OCI-LY7 (cell line): ENCODE measurements at regions not wholly inside any gene's neighbourhood (a gene's known extent, or its start where the extent isn't known, plus 50 kb on each side); places are given as distances from the start of the nearest gene placed in this dataset.

Experiments
- BruUV-seq: library from RNA; stranded (reverse); fragments of 400-500 nt; replicated peaks from 2 replicates; lab custom pipeline; 2021; lab: Mats Ljungman, UMichigan
- CTCF ChIA-PET: fragments of 300-600 bp; sonication (Branson Sonifier 250); formaldehyde crosslinking; loops from one replicate; lab custom pipeline; 2022; ENCODE audit warnings: antibody characterized with exemption; ENCODE audit not compliant: unreplicated experiment; lab: Charles Lee
- POLR2A ChIA-PET: fragments of 300-600 bp; sonication (Branson Sonifier 250); formaldehyde crosslinking; loops from one replicate; lab custom pipeline; 2022; ENCODE audit warnings: antibody characterized with exemption; lab: Charles Lee
- DNase-seq: peaks from one replicate; pipeline ENCODE4 v3.0.0-alpha.2; 2015; ENCODE audit warnings: low spot score
- H2AFZ ChIP-seq: fragments of 200-600 bp; sonication (generic), shearing (Covaris generic); 2 replicates; pipeline ENCODE4 v1.6.1; 2014; ENCODE audit warnings: mild to moderate bottlenecking, antibody characterized with exemption, low read length, moderate library complexity
- H3K27ac ChIP-seq: fragments of 200-600 bp; sonication (generic); 2 replicates; pipeline ENCODE4 v1.5.1; 2014; ENCODE audit warnings: mixed run types, low read depth, mild to moderate bottlenecking, moderate library complexity, low read length, inconsistent platforms; ENCODE audit not compliant: poor library complexity, severe bottlenecking
- H3K36me3 ChIP-seq: fragments of 200-600 bp; sonication (generic); 2 replicates; pipeline ENCODE4 v1.6.1; 2014; ENCODE audit warnings: mild to moderate bottlenecking, antibody characterized with exemption, low read length, moderate library complexity, mixed read lengths; ENCODE audit not compliant: insufficient read depth
- H3K4me1 ChIP-seq: fragments of 200-600 bp; sonication (generic); 2 replicates; pipeline ENCODE4 v1.5.1; 2014; ENCODE audit warnings: mild to moderate bottlenecking, low read length; ENCODE audit not compliant: insufficient read depth, poor library complexity, severe bottlenecking
- H3K4me2 ChIP-seq: fragments of 200-600 bp; sonication (generic); 2 replicates; pipeline ENCODE4 v1.6.1; 2014; ENCODE audit warnings: mild to moderate bottlenecking, low read length
- H3K4me3 ChIP-seq: fragments of 200-600 bp; sonication (generic); 2 replicates; pipeline ENCODE4 v1.5.1; 2014; ENCODE audit warnings: mild to moderate bottlenecking, low read depth, low read length; ENCODE audit not compliant: poor library complexity, severe bottlenecking
- H3K79me2 ChIP-seq: fragments of 200-600 bp; sonication (generic); 2 replicates; pipeline ENCODE4 v1.6.1; 2016; ENCODE audit warnings: low read depth, mild to moderate bottlenecking, low read length, moderate library complexity, mixed read lengths; ENCODE audit not compliant: insufficient read depth
- H3K9me2 ChIP-seq: fragments of 200-600 bp; sonication (generic); 2 replicates; pipeline ENCODE4 v1.6.1; 2016; ENCODE audit warnings: mild to moderate bottlenecking, low read length, mixed read lengths; ENCODE audit not compliant: insufficient read depth
- H3K9me3 ChIP-seq: fragments of 200-600 bp; sonication (generic); 2 replicates; pipeline ENCODE4 v1.6.1; 2014; ENCODE audit warnings: mild to moderate bottlenecking, mixed run types, low read length, mixed read lengths
- H4K20me1 ChIP-seq: fragments of 200-600 bp; sonication (generic); 2 replicates; pipeline ENCODE4 v1.6.1; 2014; ENCODE audit warnings: mild to moderate bottlenecking, antibody characterized with exemption, low read length, moderate library complexity, mixed read lengths; ENCODE audit not compliant: insufficient read depth
- CTCF ChIP-seq: fragments of 200-600 bp; sonication (generic); conservative IDR thresholded peaks from 2 replicates; pipeline ENCODE4 v1.5.1; 2014; ENCODE audit warnings: mild to moderate bottlenecking, antibody characterized with exemption, low read length, moderate library complexity, mixed read lengths
- EZH2phosphoT487 ChIP-seq: fragments of 200-600 bp; sonication (generic); IDR thresholded peaks from 2 replicates; pipeline ENCODE4 v1.6.1; 2018; ENCODE audit warnings: low read depth, borderline replicate concordance, mild to moderate bottlenecking, mixed run types, antibody characterized with exemption, low read length, moderate library complexity, mixed read lengths
- intact Hi-C: fragments of 100-400 bp; cut with micrococcal nuclease; formaldehyde crosslinking; loops from one replicate; pipeline ENCODE4 v1.10.0; 2022; ENCODE audit not compliant: unreplicated experiment

- peaks cover 52% of the 10 kb centered on the region for H3K4me1 ChIP-seq
- intact Hi-C loops: loop anchor here (1.0 kb wide), 1 partner anchor 59 kb away; no protein-coding TSS in a partner anchor
- no TSS peak for BruUV-seq
These were observed 1567.9 kb upstream of the TENM3 start for GRCh38 chr4:180675359-180675650.

GRCh38 chr4:180680305-180680704, 1562.9 kb upstream of the TENM3 start:
- DNase-seq: no peak
- TF ChIP-seq CTCF: no peak
- TF ChIP-seq EZH2phosphoT487: no peak
- Histone ChIP-seq H4K20me1 (no peaks in the 10 kb centered on the region), H3K27ac (no peak overlapping the region), H3K36me3 (peaks cover 16% of the 10 kb centered on the region), H3K4me1 (peaks cover 19% of the 10 kb centered on the region), H3K4me2 (no peak overlapping the region), H3K9me2 (no peaks in the 10 kb centered on the region), H3K4me3 (no peak overlapping the region), H3K9me3 (no peaks in the 10 kb centered on the region; the same call in 1 of the 2 replicates), H2AFZ (no peak overlapping the region), H3K79me2 (no peaks in the 10 kb centered on the region)
- ChIA-PET CTCF (interaction anchor here (0.7 kb wide), 1 partner anchor 14 kb away, joined by 3 read pairs; no protein-coding TSS in a partner anchor), POLR2A (interaction anchor here (0.7 to 1.4 kb wide), 3 partner anchors 50 to 157 kb away, joined by 3 to 6 read pairs (median 4); no protein-coding TSS in a partner anchor)
- no TSS peak for BruUV-seq
- intact Hi-C loops: no loop called here

More at GRCh38 chr4:180675359-180675650, 1567.9 kb upstream of the TENM3 start:
- H3K36me3 ChIP-seq: peaks cover 29% of the 10 kb centered on the region
- TF ChIP-seq CTCF (no peak), EZH2phosphoT487 (no peak)
- no peaks in the 10 kb centered on the region for H4K20me1 ChIP-seq
- peak overlapping the region; percentile 99 for H3K27ac ChIP-seq
- H3K9me2 ChIP-seq: no peaks in the 10 kb centered on the region
- H2AFZ ChIP-seq: peak overlapping the region; percentile 71; the same call in 1 of the 2 replicates
- H3K4me2 ChIP-seq: peak overlapping the region; percentile 64
- ChIA-PET CTCF (no interaction called here), POLR2A (interaction anchor here (0.6 to 3.2 kb wide), 5 partner anchors 8 to 139 kb away, joined by 3 to 23 read pairs (median 4); no protein-coding TSS in a partner anchor)
- peak overlapping the region; percentile 44 for H3K4me3 ChIP-seq
- peak; percentile 92 for DNase-seq
- H3K79me2 ChIP-seq: no peaks in the 10 kb centered on the region
- H3K9me3 ChIP-seq: peaks cover 5% of the 10 kb centered on the region; the same call in 1 of the 2 replicates

GRCh38 chr4:180682776-180683175, 1560.4 kb upstream of the TENM3 start:
- Histone ChIP-seq H3K9me3 (no peaks in the 10 kb centered on the region; the same call in 1 of the 2 replicates), H3K4me2 (no peak overlapping the region), H3K36me3 (peaks cover 6% of the 10 kb centered on the region), H3K9me2 (no peaks in the 10 kb centered on the region), H3K4me1 (no peaks in the 10 kb centered on the region), H3K27ac (no peak overlapping the region), H2AFZ (peak overlapping the region; percentile 23; the same call in 1 of the 2 replicates), H3K4me3 (no peak overlapping the region), H3K79me2 (no peaks in the 10 kb centered on the region), H4K20me1 (no peaks in the 10 kb centered on the region)
- no TSS peak for BruUV-seq
- intact Hi-C loops: no loop called here
- CTCF ChIA-PET: no interaction called here
- POLR2A ChIA-PET: no interaction called here
- TF ChIP-seq CTCF (no peak), EZH2phosphoT487 (no peak)
- DNase-seq: no peak
